GM21515 (cell line): ENCODE measurements at regions not wholly inside any gene's neighbourhood (a gene's known extent, or its start where the extent isn't known, plus 50 kb on each side); places are given as distances from the start of the nearest gene placed in this dataset.
A peak's percentile ranks its signal among the peaks of the same experiment; 100 is the strongest.
"Not testable (repeated sequence)": the region's sequence is repeated elsewhere in the genome, so short reads cannot be mapped to it uniquely, and the experiment has no call there.

Experiments used
- ATAC-seq: cut with Tn5 transposase; IDR thresholded peaks from one replicate; pipeline ENCODE4 v1.9.1; 2021; ENCODE audit not compliant: unreplicated experiment

DNA sequence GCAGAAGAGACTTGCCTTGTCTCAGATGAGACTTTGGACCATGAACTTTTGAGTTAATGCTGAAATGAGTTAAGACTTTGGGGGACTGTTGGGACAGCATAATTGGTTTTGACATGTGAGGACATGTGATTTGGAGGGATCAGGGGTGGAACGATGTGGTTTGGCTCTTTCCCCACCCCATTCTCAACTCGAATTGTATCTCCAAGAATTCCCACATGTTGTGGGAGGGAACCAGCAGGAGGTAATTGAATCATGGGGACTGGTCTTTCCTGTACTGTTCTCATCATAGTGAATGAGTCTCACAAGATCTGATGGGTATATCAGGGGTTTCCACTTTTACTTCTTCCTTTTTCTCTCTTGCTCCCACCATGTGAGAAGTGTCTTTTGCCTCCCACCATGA, 229.7 kb upstream of the KCND2 start:
- ATAC-seq, result no peak

DNA sequence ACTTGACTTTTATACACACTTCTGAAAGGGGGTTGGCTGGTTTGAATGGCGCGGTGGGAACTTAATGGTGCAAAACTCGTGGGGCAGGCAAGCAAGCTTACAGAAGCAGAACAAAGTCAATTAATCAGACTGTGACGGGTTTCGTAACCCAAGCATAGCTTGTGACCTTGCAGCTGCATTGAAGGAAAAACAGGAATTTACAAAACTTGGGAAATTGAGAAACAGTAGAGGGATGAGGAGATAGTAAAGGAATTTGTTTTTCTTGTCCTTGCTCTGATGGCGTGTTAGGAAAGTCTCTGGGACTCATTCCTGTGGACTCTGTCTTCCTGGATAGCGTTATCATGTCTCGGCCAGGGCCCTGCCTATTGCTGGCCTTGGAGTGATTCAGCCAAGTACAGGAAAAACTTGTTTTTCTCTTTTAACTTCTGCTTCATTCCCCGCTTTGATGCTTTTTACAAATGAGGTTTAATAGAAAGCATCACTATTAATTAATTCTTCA, 220.0 kb upstream of the KCND2 start:
- ATAC-seq, result no peak

DNA sequence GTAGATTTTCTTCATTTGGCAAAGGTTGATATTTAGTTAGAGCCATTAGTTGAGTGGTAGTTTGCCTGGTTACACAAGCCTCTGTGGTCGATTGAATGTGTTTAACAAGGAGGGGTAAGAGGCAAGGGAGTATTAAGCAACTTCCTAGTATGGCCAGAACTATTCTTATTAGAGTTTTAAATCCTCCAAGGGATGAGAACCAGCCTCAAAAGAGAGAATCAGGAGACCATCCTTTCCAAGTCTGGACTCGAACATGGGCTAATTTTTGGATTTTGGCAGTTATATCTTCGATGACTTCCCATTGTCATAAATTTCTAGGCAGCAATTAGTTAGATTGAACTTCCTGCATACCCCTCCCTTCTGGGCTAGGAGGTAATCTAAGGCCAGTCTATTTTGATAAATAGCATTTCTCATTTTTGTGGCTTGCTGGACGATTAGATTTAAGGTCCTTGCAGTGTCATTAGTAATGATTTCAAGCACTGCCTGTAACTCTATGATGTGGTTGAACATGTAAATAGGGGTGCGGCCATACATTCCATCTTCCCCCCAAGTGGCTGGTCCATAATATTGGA, 219.5 kb upstream of the KCND2 start:
- no peak for ATAC-seq

DNA sequence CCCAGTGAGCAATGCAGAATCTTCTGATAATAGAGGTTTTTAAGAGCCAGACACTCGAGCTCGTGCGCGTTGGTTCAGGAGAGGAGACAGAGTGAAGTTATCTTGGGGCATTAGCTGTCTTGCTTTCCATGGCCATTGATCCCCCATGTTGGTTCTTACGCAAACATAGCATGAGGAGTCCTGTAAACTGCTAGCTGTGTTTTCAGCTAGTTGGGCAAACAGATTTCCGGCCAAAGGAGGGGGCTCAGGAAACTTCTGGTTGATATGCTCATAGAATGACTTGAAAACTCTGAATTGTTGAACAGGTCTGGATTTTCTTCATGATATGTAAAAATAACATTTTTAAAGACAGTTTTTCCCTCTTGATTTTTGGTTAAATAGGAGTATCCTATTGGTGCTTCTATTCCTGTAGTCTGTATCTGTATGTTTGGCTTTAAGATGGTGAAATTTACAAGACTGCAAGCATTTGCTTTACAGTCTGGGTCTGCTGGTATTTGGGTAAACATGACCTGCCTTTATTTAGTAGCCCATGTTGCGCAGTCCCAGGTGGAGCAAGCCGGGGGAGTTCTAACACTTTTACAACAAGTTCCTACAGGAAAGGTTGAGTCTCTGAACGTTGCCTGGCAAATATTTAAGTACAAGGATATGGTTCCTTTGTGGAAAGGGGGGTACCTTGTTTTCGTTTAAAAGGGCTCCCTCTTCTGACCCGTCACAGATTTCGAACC, 218.4 kb upstream of the KCND2 start:
- no peak for ATAC-seq

DNA sequence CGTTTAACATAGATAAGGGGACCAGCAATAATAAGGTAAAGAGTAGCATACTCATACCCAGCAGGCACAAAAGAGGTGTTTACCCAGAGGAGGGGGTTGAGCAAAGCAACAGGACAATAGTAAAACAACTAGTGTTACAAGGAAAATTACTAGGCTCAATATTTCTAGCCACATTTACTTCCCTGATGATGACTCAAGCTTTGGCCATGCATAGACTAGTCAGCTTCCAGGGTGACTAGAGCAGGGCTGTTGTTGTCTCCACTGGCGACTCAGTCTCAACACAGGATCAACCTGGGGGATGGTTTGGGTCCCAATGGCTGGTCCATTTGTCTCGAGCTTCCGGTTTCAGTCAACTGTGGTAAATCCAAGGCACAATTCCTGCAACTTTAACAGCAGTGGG, 217.7 kb upstream of the KCND2 start:
- no peak for ATAC-seq

DNA sequence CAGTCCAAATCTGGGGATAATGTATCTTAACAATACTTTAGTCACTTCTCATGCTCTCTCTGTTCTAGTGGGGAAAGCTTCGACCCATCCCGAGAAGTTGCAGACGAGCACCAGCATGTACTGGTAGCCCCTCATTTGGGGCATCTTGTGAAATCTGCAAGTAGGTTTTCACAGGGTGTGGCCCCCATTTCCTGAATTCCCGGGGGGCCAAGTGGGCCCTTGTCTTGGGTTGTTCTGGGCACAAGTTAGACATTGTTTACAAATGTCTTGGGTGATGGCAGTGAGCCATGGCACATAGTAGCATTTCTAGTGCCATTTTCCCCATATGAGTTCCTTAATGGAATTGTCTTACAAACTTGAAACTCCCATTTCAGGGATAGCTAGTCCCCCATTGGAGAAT, 216.7 kb upstream of the KCND2 start:
- no peak for ATAC-seq

DNA sequence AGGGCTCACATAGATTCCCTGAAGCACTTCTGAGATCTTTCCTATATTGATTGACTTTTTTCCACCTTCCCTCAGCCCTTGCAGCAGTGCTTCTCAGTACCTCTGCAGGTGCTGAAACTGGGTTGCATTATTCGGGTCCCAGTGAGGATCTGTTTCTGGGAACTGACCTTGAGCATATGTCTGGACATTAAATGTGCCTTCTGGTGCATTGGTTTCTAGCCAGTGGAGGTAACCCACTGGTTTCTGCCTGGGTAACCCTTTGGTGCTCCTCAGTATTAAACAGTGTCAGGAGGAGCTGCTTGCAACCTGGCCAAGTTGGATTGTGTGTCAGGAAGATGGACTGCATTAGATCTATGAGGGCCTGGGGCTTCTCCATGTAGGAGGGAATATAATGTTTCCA, 213.3 kb upstream of the KCND2 start:
- no peak for ATAC-seq

DNA sequence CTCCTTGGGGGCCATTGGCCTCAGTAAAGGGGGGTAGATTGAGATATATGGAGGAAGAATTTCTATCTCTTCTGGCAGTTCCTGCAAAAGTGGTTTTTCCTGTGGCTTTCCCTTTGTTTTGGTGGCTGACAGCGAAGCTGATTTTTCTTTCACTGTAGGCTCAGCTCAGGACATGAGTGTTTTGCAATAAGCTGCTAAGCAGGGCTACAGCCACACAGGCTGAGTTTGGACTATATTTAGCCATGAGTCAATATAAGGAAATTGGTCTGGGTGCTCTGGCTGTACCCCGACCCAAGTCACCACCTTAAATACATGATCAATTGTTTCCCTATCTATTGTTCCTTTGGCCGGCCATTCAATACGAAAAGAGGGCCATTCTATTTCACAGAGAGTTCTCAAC, 212.7 kb upstream of the KCND2 start:
- no peak for ATAC-seq

DNA sequence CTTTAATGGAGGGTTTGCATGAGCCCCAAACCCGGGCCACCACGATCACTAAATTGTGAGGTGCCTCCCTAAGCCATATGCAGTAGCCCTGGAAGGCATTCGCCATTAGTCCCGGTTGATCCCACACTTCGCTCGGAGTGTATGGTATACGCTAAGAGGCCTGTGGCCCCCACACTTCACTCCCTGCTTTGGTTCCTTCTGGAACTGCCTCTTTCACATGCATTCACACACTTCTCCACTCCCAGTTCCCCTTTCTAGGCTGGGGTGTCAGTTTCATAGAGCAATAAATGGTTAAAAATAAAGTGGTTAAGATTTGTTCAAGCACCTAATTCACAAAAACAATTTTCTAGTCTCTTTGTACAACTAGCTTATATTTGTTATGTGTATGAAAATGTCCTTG, 212.1 kb upstream of the KCND2 start:
- no peak for ATAC-seq

DNA sequence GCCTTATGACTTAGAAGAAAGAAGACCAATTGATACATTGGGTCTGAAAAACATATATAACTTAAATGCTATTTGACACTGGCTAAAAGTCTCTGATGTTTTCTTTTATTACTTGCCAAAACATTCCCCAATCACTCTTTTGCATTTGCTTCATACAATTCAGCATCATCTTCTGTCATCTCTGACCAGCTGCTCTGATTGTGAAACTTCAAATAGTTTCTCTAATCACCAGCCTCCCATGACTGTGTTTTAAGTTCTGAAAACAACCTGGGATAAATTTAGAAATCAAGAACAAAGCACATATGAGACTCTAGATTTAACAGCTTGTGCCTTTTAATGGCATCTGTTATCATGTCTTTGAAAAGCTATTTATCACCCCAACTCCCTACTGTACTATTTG, 208.4 kb upstream of the KCND2 start:
- ATAC-seq, result peak; percentile 88

DNA sequence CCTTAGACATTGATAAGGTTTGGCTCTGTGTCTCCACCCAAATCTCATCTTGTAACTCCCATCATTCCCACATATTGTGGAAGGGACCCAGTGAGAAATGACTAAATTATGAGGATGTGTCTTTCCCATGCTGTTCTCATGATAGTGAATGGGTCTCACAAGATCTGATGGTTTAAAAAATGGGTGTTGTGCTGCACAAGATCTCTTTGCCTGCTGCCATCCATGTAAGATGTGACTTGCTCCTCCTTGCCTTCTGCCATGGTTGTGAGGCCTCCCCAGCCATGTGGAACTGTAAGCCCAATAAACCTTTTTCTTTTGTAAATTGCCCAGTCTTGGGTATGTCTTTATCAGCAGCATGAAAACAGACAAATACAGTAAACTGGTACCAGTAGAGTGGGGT, 206.1 kb upstream of the KCND2 start:
- not testable (repeated sequence) for ATAC-seq

DNA sequence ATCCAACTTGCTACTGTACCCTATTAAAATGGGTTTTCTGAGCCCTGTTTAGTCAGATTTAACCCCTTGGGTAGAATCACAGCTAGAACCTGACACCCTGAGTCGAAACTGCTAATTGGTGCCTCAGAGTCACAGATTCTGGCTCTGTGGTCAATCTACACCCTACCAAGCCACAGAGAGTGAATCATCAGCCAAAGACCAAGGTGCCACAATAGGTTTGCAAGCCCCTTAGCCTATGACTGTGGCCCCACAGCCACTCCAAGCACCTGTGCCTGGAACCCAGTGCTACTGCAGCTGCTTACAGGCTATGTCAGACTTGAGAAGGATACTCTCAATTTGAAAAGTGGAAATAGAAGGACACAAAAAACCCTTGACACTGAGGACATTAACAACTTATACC, 202.8 kb upstream of the KCND2 start:
- no peak for ATAC-seq

DNA sequence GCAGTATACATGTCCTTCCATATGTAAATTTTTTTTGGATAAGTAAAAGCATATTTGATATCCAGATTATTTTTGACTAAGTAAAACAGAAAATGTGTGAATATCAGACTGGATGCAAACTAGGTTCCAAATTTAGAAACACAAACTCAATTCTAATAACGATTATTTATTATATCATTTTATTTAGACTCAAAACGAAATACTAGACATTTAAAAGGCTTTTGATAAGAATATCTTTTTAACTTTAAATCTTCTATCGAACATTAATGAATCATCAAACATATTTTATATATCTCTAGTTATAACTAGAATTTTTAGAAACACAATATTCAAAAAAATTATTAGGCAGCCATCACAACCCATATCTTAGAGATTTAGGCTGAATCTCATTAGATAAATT, 195.2 kb upstream of the KCND2 start:
- ATAC-seq, result no peak

DNA sequence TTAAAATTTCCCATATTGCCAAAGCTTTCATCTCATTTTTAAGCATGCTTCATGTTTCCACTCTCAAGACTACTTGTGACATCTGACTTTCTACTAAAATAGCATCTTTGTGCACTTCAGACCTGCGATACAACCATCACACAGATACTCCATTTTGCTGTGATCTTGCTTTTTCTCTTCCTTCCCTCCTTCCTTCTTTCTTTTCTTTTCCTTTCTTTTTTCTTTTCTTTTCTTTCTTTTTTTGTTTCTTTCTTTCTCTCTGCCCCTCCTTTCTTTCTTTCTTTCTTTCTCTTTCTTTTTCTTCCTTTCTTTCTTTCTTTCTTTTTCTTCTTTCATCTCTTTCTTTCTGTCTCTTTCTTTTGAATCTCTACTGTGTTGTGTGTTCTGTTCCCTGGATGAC, 194.0 kb upstream of the KCND2 start:
- no peak for ATAC-seq

DNA sequence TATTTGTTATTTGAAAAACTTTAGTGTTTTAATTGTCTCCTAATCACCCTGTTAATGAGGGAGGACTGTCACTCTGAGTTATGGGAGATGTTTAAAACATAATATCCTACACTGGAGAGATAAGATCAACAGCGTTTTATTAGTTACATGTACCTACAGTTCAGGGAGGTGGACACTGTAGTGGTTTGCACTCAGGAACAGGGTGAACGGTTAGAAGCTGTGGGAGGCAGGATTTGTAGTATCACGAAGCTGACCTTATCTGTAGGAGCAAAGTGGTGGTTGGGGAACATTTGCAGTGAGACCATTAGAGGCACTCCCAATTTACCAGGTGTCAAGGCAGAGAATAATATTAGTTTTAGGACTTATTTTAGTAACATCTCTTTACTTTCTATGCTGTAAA, 193.3 kb upstream of the KCND2 start:
- no peak for ATAC-seq

DNA sequence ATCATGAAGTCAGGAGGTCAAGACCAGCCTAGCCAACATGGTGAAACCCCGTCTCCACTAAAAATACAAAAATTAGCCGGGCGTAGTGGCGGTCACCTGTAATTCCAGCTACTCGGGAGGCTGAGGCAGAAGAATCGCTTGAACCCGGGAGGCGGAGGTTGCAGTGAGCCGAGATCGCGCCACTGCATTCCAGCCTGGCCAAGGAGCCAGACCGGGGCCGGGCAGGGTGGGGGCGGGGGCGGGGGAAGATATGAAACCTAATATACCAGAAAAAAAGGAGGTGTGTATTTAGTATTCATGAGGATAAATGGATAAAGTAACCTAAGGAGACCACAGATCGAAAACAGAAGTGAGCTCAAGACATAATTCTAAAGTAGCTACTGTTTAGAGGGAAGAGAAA, 186.5 kb upstream of the KCND2 start:
- ATAC-seq, result not testable (repeated sequence)

DNA sequence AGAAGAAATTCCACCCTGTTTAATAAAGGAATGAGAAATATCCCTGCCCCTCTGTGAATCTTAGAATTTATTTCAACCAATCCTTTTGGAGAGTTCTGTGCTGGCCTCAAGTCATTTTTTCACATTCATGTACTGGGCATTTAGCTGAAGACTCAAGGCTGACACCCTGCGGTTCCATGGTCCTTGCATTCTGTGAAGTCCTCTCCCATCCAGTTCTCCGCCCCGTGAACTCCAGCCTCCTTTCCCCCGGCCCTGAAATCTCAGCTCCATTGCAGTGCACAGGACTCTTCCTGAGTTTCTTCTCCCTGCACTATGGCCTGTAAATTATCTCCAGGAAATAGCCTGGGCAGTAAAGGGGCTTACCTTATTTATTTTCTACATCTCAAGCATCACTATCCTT, 183.0 kb upstream of the KCND2 start:
- no peak for ATAC-seq

DNA sequence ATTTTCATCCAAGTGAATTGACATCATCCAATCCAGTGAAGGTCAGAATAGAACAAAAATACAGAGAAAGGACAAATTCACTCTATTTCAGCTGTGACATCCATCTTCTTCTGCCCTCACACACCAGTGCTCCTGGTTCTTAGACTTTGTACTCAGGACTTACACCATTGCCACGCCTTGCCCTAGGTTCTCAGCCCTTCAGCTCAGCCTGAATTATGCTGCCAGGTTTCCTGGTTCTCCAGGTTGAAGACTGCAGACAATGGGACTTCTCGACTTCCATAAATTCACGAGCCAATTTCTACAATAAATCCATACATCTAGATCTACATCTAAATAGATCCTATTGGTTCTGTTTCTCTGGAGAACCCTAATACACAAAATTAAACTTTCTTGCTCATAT, 181.2 kb upstream of the KCND2 start:
- no peak for ATAC-seq

DNA sequence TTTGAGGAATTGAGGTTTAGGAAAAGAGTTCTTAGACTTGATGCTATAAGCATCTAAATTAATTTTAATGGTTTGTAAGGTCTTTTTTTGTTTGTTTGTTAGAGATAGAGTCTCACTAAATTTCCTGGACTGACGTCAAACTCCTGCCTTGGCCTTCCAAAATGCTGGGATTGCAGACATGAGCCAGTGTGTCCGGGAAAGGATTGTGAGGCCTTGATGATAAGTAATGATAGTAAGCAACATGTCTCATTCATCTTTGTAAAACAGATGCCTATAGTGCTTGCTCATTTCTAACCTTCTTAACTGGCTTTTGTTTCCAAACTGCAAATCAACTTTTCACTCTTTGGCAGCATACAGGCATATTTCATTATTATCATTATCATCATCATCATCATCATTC, 176.0 kb upstream of the KCND2 start:
- no peak for ATAC-seq

DNA sequence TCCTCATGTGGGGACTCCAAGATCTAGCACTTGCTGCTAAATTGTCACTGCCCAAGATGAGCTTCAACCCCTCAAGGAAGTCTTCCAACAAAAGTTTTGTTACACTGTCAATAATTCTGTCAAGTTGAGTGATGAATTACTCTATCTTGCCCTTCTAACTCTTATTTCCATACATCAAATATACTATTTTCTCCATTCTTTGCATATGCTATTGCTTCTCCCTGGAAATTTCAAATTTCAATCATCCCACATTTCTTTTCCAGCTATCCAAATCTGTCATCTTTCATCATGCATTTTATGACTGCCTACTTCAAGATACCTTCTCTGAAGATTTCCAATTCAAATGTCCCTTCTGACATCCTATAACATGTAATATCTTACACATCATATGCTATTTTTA, 175.2 kb upstream of the KCND2 start:
- ATAC-seq, result no peak

DNA sequence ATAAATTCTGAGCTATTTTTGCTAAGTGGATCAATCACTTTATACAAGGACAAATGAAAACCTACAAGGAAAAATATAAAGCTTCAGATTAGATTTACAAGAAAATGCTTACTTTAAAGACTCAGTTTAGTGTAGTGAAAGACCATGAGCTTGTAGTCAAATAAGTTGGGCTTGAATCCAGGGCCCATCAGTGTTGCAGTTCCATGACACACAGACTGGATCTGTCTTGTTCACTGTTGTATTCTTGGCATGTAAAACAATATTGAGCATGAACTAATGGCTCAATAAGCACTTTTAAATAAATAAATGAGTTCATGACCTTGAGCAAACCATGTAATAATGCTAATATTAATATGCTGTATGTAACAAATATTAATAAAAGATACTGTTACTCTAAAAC, 164.6 kb upstream of the KCND2 start:
- no peak for ATAC-seq

DNA sequence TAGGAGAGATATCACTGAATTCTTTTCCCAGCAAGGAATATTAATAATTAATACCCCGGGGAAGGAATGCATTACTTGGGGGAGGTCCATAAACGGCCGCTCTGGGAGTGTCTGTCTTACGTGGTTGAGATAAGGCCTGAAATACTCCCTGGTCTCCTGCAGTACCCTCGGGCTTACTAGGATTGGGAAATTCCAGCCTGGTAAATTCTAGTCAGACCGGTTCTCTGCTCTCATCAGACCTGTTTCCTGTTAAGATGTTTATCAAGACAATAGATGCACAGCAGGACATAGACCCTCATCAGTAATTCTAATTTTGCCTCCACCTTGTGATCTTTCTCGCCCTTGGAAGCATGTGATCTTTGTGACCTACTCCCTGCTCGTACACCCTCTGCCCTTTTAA, 162.8 kb upstream of the KCND2 start:
- ATAC-seq, result no peak

DNA sequence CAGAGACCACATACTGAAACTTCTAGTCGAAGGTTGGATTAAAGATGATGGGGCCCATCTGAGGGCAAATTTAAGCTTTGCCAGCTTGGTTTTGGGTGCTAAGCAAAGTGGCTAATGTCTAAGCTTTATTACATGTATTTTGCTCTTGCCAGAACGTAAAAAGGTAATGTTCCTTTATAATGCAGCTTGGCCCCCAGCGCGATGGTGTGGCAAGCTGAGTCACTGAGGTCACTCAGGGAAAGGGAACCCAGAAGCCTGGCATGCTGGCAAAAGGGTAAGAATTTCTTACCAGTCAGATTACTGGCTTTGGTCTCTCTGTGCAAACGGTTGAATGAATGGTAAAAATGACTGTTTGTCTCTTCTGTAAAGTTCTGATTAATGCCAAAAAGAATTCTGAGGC, 158.3 kb upstream of the KCND2 start:
- no peak for ATAC-seq
